ENCODE measurements at regions not wholly inside any gene's neighbourhood (a gene's known extent, or its start where the extent isn't known, plus 50 kb on each side); places are given as distances from the start of the nearest gene placed in this dataset.
"Not testable (repeated sequence)": the region's sequence is repeated elsewhere in the genome, so short reads cannot be mapped to it uniquely, and the experiment has no call there.

GRCh38 chr3:110493438-110494092, 578.1 kb upstream of the NECTIN3 start:
- no peak for DNase-seq

DNA sequence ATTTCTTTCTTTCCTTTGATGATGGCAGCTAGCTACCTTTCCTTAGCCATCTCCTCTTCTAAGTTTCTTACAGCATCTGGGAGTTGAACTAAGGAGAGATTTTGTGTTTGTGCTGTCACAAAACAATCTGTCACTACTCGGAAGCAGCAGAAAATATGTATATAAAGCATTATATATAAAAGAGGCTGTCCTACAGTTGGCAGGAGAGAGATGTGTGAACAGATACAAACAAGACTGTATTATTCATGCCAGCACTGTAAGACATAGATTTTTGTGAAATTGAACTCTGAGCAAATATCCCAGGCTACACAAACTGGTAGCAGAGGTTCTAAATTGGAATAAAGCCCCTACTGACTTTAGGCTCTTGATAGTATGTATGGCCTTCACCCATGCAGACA, 577.5 kb upstream of the NECTIN3 start:
- DNase-seq: no peak

GRCh38 chr3:110494728-110495127, 576.9 kb upstream of the NECTIN3 start:
- DNase-seq: no peak

DNA sequence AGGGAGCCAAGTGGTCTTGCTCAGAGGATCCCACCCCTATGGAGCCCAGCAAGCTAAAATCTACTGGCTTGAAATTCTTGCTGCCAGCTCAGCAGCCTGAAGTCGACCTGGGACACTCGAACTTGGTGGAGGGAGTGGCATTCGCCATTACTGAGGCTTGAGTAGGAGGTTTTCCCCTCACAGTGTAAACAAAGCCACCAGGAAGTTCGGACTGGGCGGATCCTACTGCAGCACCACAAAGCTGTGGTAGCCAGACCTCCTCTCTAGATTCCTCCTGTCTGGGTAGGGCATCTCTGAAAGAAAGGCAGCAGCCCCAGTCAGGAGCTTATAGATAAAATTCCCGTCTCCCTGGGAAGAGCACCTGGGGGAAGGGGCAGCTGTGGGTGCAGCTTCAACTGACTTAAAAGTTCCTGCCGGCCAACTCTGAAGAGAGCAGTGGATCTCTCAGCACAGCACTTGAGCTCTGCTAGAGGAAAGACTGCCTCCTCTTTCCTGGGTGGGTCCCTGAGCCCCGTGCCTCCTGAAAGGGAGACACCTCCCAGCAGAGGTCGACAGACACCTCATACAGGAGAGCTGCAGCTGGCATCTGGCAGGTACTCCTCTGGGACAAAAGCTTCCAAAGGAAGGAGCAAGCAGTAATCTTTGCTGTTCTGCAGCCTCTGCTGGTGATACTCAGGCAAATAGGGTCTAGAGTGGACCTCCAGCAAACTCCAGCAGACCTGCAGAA, 576.3 kb upstream of the NECTIN3 start:
- no peak for DNase-seq

- no peak for DNase-seq
Measured at GRCh38 chr3:110504401-110504800, 567.2 kb upstream of the NECTIN3 start.

DNA sequence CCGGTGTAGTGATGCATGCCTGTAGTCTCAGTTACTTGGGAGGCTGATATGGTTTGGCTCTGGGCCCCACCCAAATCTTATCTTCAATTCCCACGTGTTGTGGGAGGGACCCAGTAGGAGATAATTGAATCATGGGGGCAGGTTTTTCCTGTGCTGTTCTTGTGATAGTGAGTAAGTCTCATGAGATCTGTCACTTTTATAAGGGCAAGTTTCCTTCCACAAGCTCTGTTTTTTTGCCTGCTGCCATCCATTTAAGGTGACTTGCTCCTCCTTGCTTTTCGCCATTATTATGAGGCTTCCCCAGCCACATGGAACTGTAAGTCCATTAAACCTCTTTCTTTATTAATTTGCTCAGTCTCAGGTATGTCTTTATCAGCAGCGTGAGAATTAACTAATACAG, 566.7 kb upstream of the NECTIN3 start:
- no peak for DNase-seq

DNA sequence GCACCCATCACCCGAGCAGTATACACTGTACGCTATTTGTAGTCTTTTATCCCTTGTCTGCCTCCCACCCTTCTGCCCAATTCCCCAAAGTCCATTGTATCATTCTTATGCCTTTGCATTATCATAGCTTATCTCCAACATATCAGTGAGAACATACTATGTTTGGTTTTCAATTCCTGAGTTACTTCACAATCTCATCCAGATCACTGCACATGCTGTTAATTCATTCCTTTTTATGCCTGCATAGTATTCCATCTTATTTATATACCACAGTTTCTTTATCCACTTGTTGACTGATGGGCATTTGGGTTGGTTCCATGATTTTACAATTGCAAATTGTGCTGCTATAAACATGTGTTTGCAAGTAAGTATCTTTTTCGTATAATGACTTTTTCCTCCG, 564.7 kb upstream of the NECTIN3 start:
- no peak for DNase-seq

DNA sequence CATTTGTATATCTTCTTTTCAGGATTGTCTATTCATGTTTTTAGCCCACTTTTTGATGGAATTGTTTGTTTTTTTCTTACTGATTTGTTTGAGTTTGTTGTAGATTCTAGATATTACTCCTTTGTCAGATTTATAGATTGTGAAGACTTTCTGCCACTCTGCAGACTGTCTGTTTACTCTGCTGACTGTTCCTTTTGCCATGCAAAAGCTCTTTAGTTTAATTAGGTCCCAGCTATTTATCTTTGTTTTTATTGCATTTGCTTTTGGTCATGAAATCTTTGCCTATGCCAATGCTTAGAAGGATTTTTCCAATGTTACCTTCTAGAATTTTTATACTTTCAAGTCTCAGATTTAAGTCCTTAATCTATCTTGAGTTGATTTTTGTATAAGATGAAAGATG, 564.0 kb upstream of the NECTIN3 start:
- DNase-seq: not testable (repeated sequence)

DNA sequence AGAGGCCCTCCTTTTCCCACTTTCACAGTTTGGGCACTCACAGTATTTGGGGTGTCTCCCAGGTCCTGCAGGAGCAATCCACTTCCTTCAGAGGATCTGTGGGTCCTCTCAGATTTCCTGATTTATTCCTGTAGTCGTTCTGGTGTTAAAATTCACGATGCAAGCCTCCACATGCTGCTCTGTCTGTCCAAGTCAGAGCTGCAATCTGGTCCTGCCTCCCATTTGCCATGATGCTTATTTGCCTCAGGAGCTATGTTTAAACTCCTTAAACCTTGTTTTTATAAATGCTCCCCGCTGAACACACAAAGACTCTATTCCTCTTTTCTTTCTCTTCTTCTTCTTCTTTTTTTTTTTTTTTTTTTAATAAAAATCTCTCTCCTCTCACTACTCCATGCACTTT, 558.7 kb upstream of the NECTIN3 start:
- no peak for DNase-seq

DNA sequence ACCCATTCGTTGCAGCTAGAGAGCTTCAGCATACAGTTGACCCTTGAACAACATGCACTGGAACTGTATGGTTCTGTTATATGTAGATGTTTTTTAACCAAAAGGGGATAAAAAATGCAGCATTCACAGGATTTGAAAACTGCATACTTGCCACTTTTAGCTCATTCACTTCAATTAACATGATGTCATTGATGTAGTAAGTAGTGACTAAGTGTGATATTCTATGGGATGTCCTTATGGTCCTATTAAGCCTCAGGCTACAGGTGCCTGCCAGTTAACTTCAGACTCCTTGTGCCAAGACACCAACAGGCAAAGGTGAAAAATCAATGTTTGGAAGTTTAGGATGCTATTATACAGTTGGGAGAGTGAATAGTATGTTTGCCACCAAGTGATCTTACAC, 553.6 kb upstream of the NECTIN3 start:
- no peak for DNase-seq

DNA sequence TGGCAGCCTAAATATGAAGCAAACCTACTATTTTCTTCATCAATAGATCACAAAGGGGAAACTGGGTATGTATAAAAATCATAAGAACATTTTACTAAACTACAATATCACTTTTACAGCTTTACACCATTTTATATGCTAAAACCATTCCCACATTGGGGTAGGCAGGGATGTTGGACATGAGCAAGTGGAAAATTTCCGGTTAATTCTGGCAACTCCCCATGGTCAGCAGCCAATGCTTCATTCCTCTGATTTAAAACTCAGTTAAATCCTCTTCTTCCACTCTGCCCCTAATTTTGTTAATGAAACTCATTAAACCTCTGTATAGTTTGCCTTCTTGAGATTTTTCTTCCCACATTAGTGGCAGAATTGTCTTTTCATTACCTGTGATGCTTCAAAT, 552.5 kb upstream of the NECTIN3 start:
- no peak for DNase-seq

DNA sequence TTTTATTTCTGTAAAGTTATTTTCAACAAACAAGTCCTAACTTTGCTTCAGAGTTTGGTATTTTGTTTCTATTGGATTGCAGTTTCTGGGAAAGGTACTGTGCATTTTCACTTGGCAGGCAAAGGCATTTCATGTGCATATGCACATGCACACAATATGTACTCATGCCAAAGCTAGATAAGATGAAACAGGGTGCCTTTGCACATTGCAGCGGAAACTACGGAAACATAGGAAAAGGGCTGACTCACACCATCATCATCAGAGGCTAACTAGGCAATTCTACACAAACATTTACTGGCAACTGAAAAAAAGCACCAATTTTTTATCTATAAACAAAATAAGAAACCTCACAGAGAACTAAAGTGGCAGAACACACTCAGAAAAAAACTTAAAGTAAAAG, 550.6 kb upstream of the NECTIN3 start:
- no peak for DNase-seq

GRCh38 chr3:110525558-110526064, 546.0 kb upstream of the NECTIN3 start:
- not testable (repeated sequence) for DNase-seq

GRCh38 chr3:110526777-110527727, 544.6 kb upstream of the NECTIN3 start:
- no peak for DNase-seq

- DNase-seq: no peak
Measured at GRCh38 chr3:110528305-110529121, 543.1 kb upstream of the NECTIN3 start.

GRCh38 chr3:110530902-110531301, 540.7 kb upstream of the NECTIN3 start:
- no peak for DNase-seq

DNA sequence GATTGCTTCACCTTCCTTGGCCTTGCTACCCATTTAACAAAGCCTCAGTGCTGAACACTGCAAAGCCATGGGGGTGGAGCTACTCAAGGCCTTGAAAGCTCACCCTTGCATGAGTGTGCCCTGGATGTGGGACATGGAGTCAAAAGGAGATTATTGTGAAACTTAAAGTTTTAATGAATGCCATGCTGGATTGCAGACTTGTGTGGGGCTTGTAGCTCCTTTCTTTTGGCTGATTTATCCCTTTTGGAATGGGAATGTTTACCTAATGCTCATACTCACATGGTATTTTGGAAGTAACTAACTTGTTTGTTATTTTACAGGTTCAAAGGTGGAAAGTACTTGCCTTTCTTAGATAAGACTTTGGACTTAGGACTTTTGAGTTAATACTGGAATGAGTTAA, 538.5 kb upstream of the NECTIN3 start:
- DNase-seq: no peak

GRCh38 chr3:110542552-110543150, 529.0 kb upstream of the NECTIN3 start:
- no peak for DNase-seq

DNA sequence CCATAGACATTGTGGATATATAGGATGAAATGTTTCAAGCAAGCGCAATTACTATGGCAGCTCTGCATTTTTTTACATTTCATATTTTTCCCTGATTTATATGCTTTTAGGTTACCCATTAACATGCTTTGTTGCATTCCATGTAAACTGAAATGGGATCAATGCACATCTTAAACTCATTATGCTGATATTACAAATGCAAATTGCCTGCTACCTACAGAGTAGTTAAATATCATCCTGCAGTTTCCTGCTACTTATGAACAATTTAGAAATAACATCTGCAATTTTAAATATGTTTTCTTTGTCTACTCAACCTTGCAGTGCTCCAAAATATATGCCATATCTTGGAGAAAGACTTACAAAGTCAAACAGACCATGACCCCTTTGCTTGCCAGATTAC, 526.9 kb upstream of the NECTIN3 start:
- DNase-seq: no peak

DNA sequence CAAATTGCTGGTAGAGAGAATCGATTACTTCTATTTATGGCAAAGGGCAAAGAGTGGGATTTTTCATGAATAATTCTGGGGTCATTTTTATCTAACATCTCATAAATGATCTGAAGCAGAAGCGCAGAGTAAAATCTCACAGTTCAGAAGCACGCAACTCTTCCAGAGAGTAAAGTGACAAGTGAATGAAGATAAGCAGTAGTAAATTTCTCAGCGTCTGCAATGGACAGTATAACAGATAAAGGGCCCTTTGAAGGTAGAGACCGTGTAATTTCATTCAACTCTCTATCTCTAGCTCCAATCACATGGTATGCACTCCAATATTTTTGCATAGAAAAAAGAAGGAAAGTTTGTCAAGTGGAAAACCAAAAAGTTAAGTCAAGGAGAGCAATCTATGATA, 521.1 kb upstream of the NECTIN3 start:
- no peak for DNase-seq

DNA sequence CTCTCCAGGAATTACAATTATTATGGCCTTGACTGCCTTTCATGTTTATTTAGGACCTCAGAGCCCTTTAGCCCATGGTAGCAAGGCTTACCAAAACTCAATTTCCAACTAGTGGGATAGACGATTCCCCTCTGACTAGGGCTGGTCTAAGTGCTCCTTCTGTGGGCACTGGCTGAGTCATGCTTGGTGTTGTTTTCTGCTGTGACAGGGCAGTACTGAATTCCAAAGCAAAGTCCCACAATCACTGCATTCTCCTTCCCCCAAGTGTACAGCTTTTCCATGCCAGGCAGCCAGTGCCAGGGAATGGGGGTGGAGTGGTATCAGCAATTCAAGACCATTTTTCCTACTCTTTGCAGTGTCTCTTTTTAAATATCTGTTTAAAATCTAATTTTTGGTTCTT, 509.0 kb upstream of the NECTIN3 start:
- no peak for DNase-seq

- no peak for DNase-seq
Measured at GRCh38 chr3:110564674-110565073, 506.9 kb upstream of the NECTIN3 start.
